Gastroesophageal sphincter (tissue), 4 donors: ENCODE measurements at regions not wholly inside any gene's neighbourhood (a gene's known extent, or its start where the extent isn't known, plus 50 kb on each side); places are given as distances from the start of the nearest gene placed in this dataset.

Source experiments
- ATAC-seq: fragments of 150-250 bp; one replicate; pipeline ENCODE4 v1.9.1; 2016; ENCODE audit warnings: mild to moderate bottlenecking, moderate library complexity
- H3K27ac ChIP-seq, 4 donors: fragments of 200-600 bp; sonication (generic) in 3 of 4; 1 replicate in 3 of 4; 2 replicates in 1 of 4; pipeline ENCODE4 v1.5.1; 2016 to 2019
- H3K27me3 ChIP-seq: fragments of 200-600 bp; sonication (generic); one replicate; pipeline ENCODE4 v1.5.1; 2019
- H3K36me3 ChIP-seq, 2 donors: fragments of 200-600 bp; sonication (generic); one replicate each; pipeline ENCODE4 v1.5.1; 2019; ENCODE audit warnings: control low read depth in 1 of 2
- H3K4me1 ChIP-seq, 3 donors: fragments of 200-600 bp; sonication (generic); 1 replicate in 2 of 3; 2 replicates in 1 of 3; pipeline ENCODE4 v1.5.1; 2016 to 2019; ENCODE audit warnings: control low read depth in 2 of 3
- H3K4me3 ChIP-seq, 2 donors: fragments of 200-600 bp; sonication (generic); one replicate each; pipeline ENCODE4 v1.5.1; 2019; ENCODE audit warnings: mild to moderate bottlenecking in 1 of 2, moderate library complexity in 1 of 2
- H3K9me3 ChIP-seq, 3 donors: fragments of 200-600 bp; sonication (generic); one replicate each; pipeline ENCODE4 v1.5.1; 2017 to 2019; ENCODE audit warnings: control low read depth in 2 of 3
- CTCF ChIP-seq, 4 experiments: fragments of 200-600 bp in 2 of 4; fragments of 450-650 bp in 2 of 4; sonication (generic) in 1 of 4; IDR thresholded peaks; one replicate each; pipeline ENCODE4 v1.5.1; 2017 to 2019; ENCODE audit warnings: antibody characterized with exemption in 4 of 4, mild to moderate bottlenecking in 2 of 4, moderate library complexity in 2 of 4
- EP300 ChIP-seq: sonication (generic); formaldehyde crosslinking; IDR thresholded peaks from one replicate; pipeline ENCODE4 v1.6.1; 2017; ENCODE audit warnings: antibody characterized with exemption, mild to moderate bottlenecking
- POLR2A ChIP-seq, 2 donors: fragments of 450-650 bp; IDR thresholded peaks; one replicate each; pipeline ENCODE4 v1.6.1; 2017; ENCODE audit warnings: antibody characterized with exemption in 2 of 2, mild to moderate bottlenecking in 2 of 2, moderate library complexity in 1 of 2
- POLR2AphosphoS5 ChIP-seq: sonication (generic); formaldehyde crosslinking; IDR thresholded peaks from one replicate; pipeline ENCODE4 v1.6.1; 2017; ENCODE audit warnings: antibody characterized with exemption
- WGBS, 2 donors: methylation state at CpG; one replicate each; pipeline ENCODE4 v1.1.5; 2018; ENCODE audit warnings: low coverage in 1 of 2; 5-methylcytosine and 5-hydroxymethylcytosine counted together

DNA sequence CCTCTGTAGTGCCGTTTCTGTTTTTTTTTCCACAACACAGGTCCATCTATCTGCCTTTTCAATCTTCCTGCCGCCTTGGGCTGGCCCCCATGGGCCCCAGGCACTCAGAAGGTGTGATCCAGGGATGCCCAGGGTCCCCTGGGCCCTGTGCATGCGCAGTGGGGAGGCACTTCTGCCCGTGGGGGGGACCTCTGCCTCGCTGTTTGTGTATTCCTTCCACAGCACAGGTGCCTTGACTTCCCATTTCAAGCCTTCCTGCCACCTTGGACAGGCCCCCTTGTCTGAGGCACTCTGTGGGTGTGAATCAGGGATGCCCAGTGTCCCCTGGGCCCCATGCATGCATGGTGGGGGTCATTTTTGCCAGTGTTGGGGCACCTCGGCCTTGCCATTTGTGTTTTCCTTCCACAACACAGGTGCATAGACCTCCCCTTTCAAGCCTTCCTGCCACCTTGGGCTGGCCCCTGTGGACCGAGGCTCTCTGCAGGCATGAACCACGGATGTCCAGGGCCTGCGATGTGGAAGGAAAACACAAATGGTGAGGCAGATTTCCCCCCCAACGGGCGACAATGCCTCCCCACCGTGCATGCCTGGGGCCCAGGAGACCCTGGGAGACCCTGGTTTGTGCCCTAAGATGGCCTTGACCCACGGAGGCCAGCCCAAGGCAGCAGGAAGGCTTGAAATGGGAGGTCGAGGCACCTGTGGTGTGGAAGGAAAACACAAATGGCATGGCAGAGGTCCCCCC lies 366.5 kb downstream of the ALG10 start:
- no peaks in the 10 kb centered on the region for H3K4me1 ChIP-seq
- H3K9me3 ChIP-seq: peaks cover 0 to 99% (median 0%) of the 10 kb centered on the region in 3 donors
- no peaks in the 10 kb centered on the region for H3K36me3 ChIP-seq
- ATAC-seq: no peak
- 53 to 80% methylated on average over 1 to 3 of the region's 14 CpGs for WGBS, 2 donors
- no peak overlapping the region for H3K27ac ChIP-seq
- no peak for TF ChIP-seq POLR2AphosphoS5
- TF ChIP-seq CTCF (IDR thresholded peaks at IDR 0.05): no peak
- no peak for TF ChIP-seq POLR2A (IDR thresholded peaks at IDR 0.05)
- no peak for TF ChIP-seq EP300
- H3K4me3 ChIP-seq: no peak overlapping the region
- H3K27me3 ChIP-seq: peaks cover 85% of the 10 kb centered on the region

GRCh38 chr12:34389378-34390170 lies 367.3 kb downstream of the ALG10 start:
- Histone ChIP-seq H3K27me3 (peaks cover 82% of the 10 kb centered on the region), H3K9me3 (peaks cover 0 to 99% (median 0%) of the 10 kb centered on the region in 3 donors), H3K4me3 (no peak overlapping the region), H3K27ac (no peak overlapping the region), H3K36me3 (no peaks in the 10 kb centered on the region), H3K4me1 (no peaks in the 10 kb centered on the region)
- WGBS, 2 donors: 63 to 64% methylated on average over 9 to 22 of the region's 26 CpGs
- no peak for ATAC-seq
- TF ChIP-seq POLR2AphosphoS5 (no peak), EP300 (no peak), POLR2A (IDR thresholded peaks at IDR 0.05) (no peak), CTCF (IDR thresholded peaks at IDR 0.05) (no peak)

DNA sequence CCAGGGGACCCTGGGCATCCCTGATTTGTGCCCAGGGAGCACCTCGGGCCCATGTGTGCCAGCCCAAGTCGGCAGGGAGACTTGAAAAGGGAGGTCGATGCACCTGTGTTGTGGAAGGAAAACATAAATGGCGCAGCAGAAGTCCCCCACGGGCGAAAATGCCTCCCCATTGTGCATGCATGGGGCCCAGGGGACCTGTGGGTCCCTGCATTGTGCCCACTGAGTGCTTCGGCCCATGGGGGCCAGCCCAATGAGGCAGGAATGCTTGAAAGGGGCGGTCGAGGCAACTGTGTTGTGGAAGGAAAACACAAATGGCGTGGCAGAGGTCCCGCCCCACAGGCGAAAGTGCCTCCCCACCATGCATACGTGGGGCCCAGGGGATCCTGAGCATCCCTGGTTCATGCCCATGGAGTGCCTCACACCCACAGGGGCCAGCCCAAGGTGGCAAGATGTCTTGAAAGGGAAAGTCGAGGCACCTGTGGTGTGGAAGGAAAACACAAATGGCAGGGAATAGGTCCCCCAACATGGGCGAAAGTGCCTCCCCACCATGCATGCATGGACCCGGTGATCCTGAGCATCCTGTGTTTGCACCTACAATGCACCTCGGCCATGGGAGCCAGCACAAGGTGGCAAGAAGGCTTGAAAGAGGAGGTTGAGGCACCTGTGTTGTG lies 368.0 kb downstream of the ALG10 start:
- Histone ChIP-seq H3K36me3 (no peaks in the 10 kb centered on the region), H3K9me3 (peaks cover 0 to 99% (median 0%) of the 10 kb centered on the region in 3 donors), H3K4me3 (no peak overlapping the region), H3K27ac (no peak overlapping the region), H3K27me3 (peaks cover 84% of the 10 kb centered on the region), H3K4me1 (no peaks in the 10 kb centered on the region)
- no peak for TF ChIP-seq POLR2AphosphoS5
- TF ChIP-seq POLR2A (IDR thresholded peaks at IDR 0.05): no peak
- TF ChIP-seq CTCF (IDR thresholded peaks at IDR 0.05): no peak
- TF ChIP-seq EP300: no peak
- WGBS, 2 donors: 74 to 85% methylated on average over 7 of the region's 17 CpGs
- no peak for ATAC-seq

GRCh38 chr12:34390846-34391700 lies 368.8 kb downstream of the ALG10 start:
- WGBS, 2 donors: 74 to 86% methylated on average over 9 to 21 of the region's 24 CpGs
- Histone ChIP-seq H3K4me1 (no peaks in the 10 kb centered on the region), H3K27me3 (peaks cover 86% of the 10 kb centered on the region), H3K4me3 (no peak overlapping the region), H3K9me3 (peaks cover 0 to 99% (median 0%) of the 10 kb centered on the region in 3 donors), H3K27ac (no peak overlapping the region), H3K36me3 (no peaks in the 10 kb centered on the region)
- TF ChIP-seq CTCF (IDR thresholded peaks at IDR 0.05) (no peak), POLR2A (IDR thresholded peaks at IDR 0.05) (no peak), EP300 (no peak), POLR2AphosphoS5 (no peak)
- ATAC-seq: no peak
